DMS 273 (cell line): ENCODE measurements at regions not wholly inside any gene's neighbourhood (a gene's known extent, or its start where the extent isn't known, plus 50 kb on each side); places are given as distances from the start of the nearest gene placed in this dataset.
"Not testable (repeated sequence)": the region's sequence is repeated elsewhere in the genome, so short reads cannot be mapped to it uniquely, and the experiment has no call there.

ENCODE experiments used
- DNase-seq: peaks from one replicate; lab custom pipeline; 2025; ENCODE audit not compliant: unreplicated experiment; lab: John Stamatoyannopoulos, UW

- no peak for DNase-seq
Observed at GRCh38 chr10:3578682-3579081, 206.3 kb downstream of the KLF6 start.

GRCh38 chr10:3578159-3578558, 206.8 kb downstream of the KLF6 start:
- no peak for DNase-seq

GRCh38 chr10:3574451-3574850, 210.6 kb downstream of the KLF6 start:
- DNase-seq: no peak

GRCh38 chr10:3573498-3573897, 211.5 kb downstream of the KLF6 start:
- no peak for DNase-seq

GRCh38 chr10:3571310-3571825, 213.6 kb downstream of the KLF6 start:
- no peak for DNase-seq

GRCh38 chr10:3570855-3571266, 214.1 kb downstream of the KLF6 start:
- no peak for DNase-seq

- no peak for DNase-seq
Observed at GRCh38 chr10:3570131-3570729, 214.8 kb downstream of the KLF6 start.

GRCh38 chr10:3568983-3569382, 216.0 kb downstream of the KLF6 start:
- DNase-seq: no peak

- no peak for DNase-seq
Observed at GRCh38 chr10:3568392-3568791, 216.6 kb downstream of the KLF6 start.

- DNase-seq: no peak
Observed at GRCh38 chr10:3567291-3567963, 217.6 kb downstream of the KLF6 start.

GRCh38 chr10:3566627-3567026, 218.4 kb downstream of the KLF6 start:
- no peak for DNase-seq

GRCh38 chr10:3564346-3565002, 220.5 kb downstream of the KLF6 start:
- DNase-seq: no peak

GRCh38 chr10:3563298-3563697, 221.7 kb downstream of the KLF6 start:
- DNase-seq: no peak

GRCh38 chr10:3560628-3561027, 224.4 kb downstream of the KLF6 start:
- DNase-seq: not testable (repeated sequence)

GRCh38 chr10:3559527-3559926, 225.5 kb downstream of the KLF6 start:
- no peak for DNase-seq

GRCh38 chr10:3559011-3559410, 226.0 kb downstream of the KLF6 start:
- DNase-seq: no peak

- DNase-seq: not testable (repeated sequence)
Observed at GRCh38 chr10:3556191-3557017, 228.6 kb downstream of the KLF6 start.

- DNase-seq: no peak
Observed at GRCh38 chr10:3554121-3554522, 230.9 kb downstream of the KLF6 start.

- DNase-seq: no peak
Observed at GRCh38 chr10:3552281-3552680, 232.7 kb downstream of the KLF6 start.

- DNase-seq: no peak
Observed at GRCh38 chr10:3551761-3552160, 233.2 kb downstream of the KLF6 start.

GRCh38 chr10:3549118-3549517, 235.9 kb downstream of the KLF6 start:
- DNase-seq: no peak
